ENCODE measurements at regions not wholly inside any gene's neighbourhood (a gene's known extent, or its start where the extent isn't known, plus 50 kb on each side); places are given as distances from the start of the nearest gene placed in this dataset.

- DNase-seq (ENCODE audit: extremely low spot score, insufficient read length, low read depth) (no peak), FAIRE-seq (no peak)
Observed at GRCh38 chr6:88361754-88362153, 195.6 kb upstream of the CNR1 start.

- no peak for DNase-seq (ENCODE audit: extremely low spot score, insufficient read length, low read depth)
- no peak for FAIRE-seq
Observed at GRCh38 chr6:88361298-88361697, 195.2 kb upstream of the CNR1 start.

GRCh38 chr6:88360203-88360797 lies 194.2 kb upstream of the CNR1 start:
- FAIRE-seq: no peak
- DNase-seq (ENCODE audit: extremely low spot score, insufficient read length, low read depth): no peak

GRCh38 chr6:88359530-88360202 lies 193.5 kb upstream of the CNR1 start:
- FAIRE-seq (no peak), DNase-seq (ENCODE audit: extremely low spot score, insufficient read length, low read depth) (no peak)

- no peak for DNase-seq (ENCODE audit: extremely low spot score, insufficient read length, low read depth)
- no peak for FAIRE-seq
Observed at GRCh38 chr6:88358846-88359245, 192.7 kb upstream of the CNR1 start.

- no peak for DNase-seq (ENCODE audit: extremely low spot score, insufficient read length, low read depth)
- no peak for FAIRE-seq
Observed at GRCh38 chr6:88349511-88349910, 183.4 kb upstream of the CNR1 start.

- DNase-seq (ENCODE audit: extremely low spot score, insufficient read length, low read depth): no peak
- no peak for FAIRE-seq
Observed at GRCh38 chr6:88342336-88342735, 176.2 kb upstream of the CNR1 start.

- no peak for FAIRE-seq
- DNase-seq (ENCODE audit: extremely low spot score, insufficient read length, low read depth): no peak
Observed at GRCh38 chr6:88339761-88340160, 173.6 kb upstream of the CNR1 start.

- no peak for FAIRE-seq
- no peak for DNase-seq (ENCODE audit: extremely low spot score, insufficient read length, low read depth)
Observed at GRCh38 chr6:88321306-88321705, 155.2 kb upstream of the CNR1 start.

- FAIRE-seq (no peak), DNase-seq (ENCODE audit: extremely low spot score, insufficient read length, low read depth) (no peak)
Observed at GRCh38 chr6:88311561-88311960, 145.4 kb upstream of the CNR1 start.

GRCh38 chr6:88304520-88304919 lies 138.4 kb upstream of the CNR1 start:
- no peak for DNase-seq (ENCODE audit: extremely low spot score, insufficient read length, low read depth)
- FAIRE-seq: no peak

GRCh38 chr6:88302769-88303225 lies 136.7 kb upstream of the CNR1 start:
- DNase-seq (ENCODE audit: extremely low spot score, insufficient read length, low read depth) (no peak), FAIRE-seq (no peak)

- DNase-seq (ENCODE audit: extremely low spot score, insufficient read length, low read depth): no peak
- no peak for FAIRE-seq
Observed at GRCh38 chr6:88301888-88302768, 136.0 kb upstream of the CNR1 start.

- FAIRE-seq: no peak
- no peak for DNase-seq (ENCODE audit: extremely low spot score, insufficient read length, low read depth)
Observed at GRCh38 chr6:88301256-88301655, 135.1 kb upstream of the CNR1 start.

GRCh38 chr6:88298066-88298845 lies 132.1 kb upstream of the CNR1 start:
- FAIRE-seq: no peak
- no peak for DNase-seq (ENCODE audit: extremely low spot score, insufficient read length, low read depth)

- FAIRE-seq: no peak
- DNase-seq (ENCODE audit: extremely low spot score, insufficient read length, low read depth): no peak
Observed at GRCh38 chr6:88296694-88297093, 130.5 kb upstream of the CNR1 start.

GRCh38 chr6:88295663-88296062 lies 129.5 kb upstream of the CNR1 start:
- DNase-seq (ENCODE audit: extremely low spot score, insufficient read length, low read depth) (no peak), FAIRE-seq (no peak)

- FAIRE-seq (peak; percentile 45), DNase-seq (ENCODE audit: extremely low spot score, insufficient read length, low read depth) (no peak)
Observed at GRCh38 chr6:88294702-88295101, 128.6 kb upstream of the CNR1 start.

GRCh38 chr6:88290411-88290810 lies 124.3 kb upstream of the CNR1 start:
- DNase-seq (ENCODE audit: extremely low spot score, insufficient read length, low read depth) (no peak), FAIRE-seq (no peak)

GRCh38 chr6:88287696-88288095 lies 121.5 kb upstream of the CNR1 start:
- DNase-seq (ENCODE audit: extremely low spot score, insufficient read length, low read depth) (no peak), FAIRE-seq (no peak)

Data from GM18507 (cell line).